SJCRH30 (cell line): ENCODE measurements at regions not wholly inside any gene's neighbourhood (a gene's known extent, or its start where the extent isn't known, plus 50 kb on each side); places are given as distances from the start of the nearest gene placed in this dataset.
"Not testable (repeated sequence)": the region's sequence is repeated elsewhere in the genome, so short reads cannot be mapped to it uniquely, and the experiment has no call there.

ENCODE experiments used
- DNase-seq, 2 experiments: peaks; one replicate each; pipeline ENCODE4 v3.0.0-alpha.2; 2015 to 2020
- H3K27ac ChIP-seq: fragments of 250-450 bp; sonication (Bioruptor Pico); 2 replicates; pipeline ENCODE4 v1.5.1; 2020; ENCODE audit warnings: mild to moderate bottlenecking, moderate library complexity
- H3K27me3 ChIP-seq: fragments of 250-450 bp; sonication (Bioruptor Pico); 2 replicates; pipeline ENCODE4 v1.5.1; 2020; ENCODE audit warnings: mild to moderate bottlenecking, moderate library complexity
- H3K36me3 ChIP-seq: fragments of 250-450 bp; sonication (Bioruptor Pico); 2 replicates; pipeline ENCODE4 v1.5.1; 2020; ENCODE audit warnings: mild to moderate bottlenecking, moderate library complexity
- H3K4me1 ChIP-seq: fragments of 250-450 bp; sonication (Bioruptor Pico); 2 replicates; pipeline ENCODE4 v1.5.1; 2020; ENCODE audit warnings: mild to moderate bottlenecking, moderate library complexity
- H3K4me3 ChIP-seq: fragments of 250-450 bp; sonication (Bioruptor Pico); 2 replicates; pipeline ENCODE4 v1.5.1; 2020; ENCODE audit warnings: mild to moderate bottlenecking, moderate library complexity
- H3K9me3 ChIP-seq: fragments of 250-450 bp; sonication (Bioruptor Pico); replicated peaks from 2 replicates; pipeline ENCODE4 v1.5.1; 2020; ENCODE audit warnings: mild to moderate bottlenecking, moderate library complexity

- no peak overlapping the region for H3K27ac ChIP-seq
- peak in 1 of 2 experiments; percentile 18 for DNase-seq
- no peaks in the 10 kb centered on the region for H3K4me1 ChIP-seq
- no peaks in the 10 kb centered on the region for H3K27me3 ChIP-seq
- H3K36me3 ChIP-seq, result no peaks in the 10 kb centered on the region
- H3K9me3 ChIP-seq, result no peaks in the 10 kb centered on the region
- no peak overlapping the region for H3K4me3 ChIP-seq
These were observed 618.3 kb downstream of the NR2F1-AS1 start for GRCh38 chr5:92962752-92963151.

- Histone ChIP-seq H3K4me3 (no peak overlapping the region), H3K27me3 (no peaks in the 10 kb centered on the region), H3K9me3 (no peaks in the 10 kb centered on the region), H3K27ac (no peak overlapping the region), H3K36me3 (no peaks in the 10 kb centered on the region), H3K4me1 (no peaks in the 10 kb centered on the region)
- no peak for DNase-seq
These were observed 624.1 kb downstream of the NR2F1-AS1 start for GRCh38 chr5:92956886-92957285.

- Histone ChIP-seq H3K27ac (no peak overlapping the region), H3K9me3 (no peaks in the 10 kb centered on the region), H3K36me3 (no peaks in the 10 kb centered on the region), H3K4me1 (no peaks in the 10 kb centered on the region), H3K27me3 (no peaks in the 10 kb centered on the region), H3K4me3 (no peak overlapping the region)
- no peak for DNase-seq
These were observed 628.8 kb downstream of the NR2F1-AS1 start for GRCh38 chr5:92952243-92952642.

GRCh38 chr5:92951746-92952145 is 629.3 kb downstream of the NR2F1-AS1 start:
- no peaks in the 10 kb centered on the region for H3K27me3 ChIP-seq
- H3K27ac ChIP-seq, result no peak overlapping the region
- no peak overlapping the region for H3K4me3 ChIP-seq
- no peaks in the 10 kb centered on the region for H3K36me3 ChIP-seq
- no peaks in the 10 kb centered on the region for H3K9me3 ChIP-seq
- no peaks in the 10 kb centered on the region for H3K4me1 ChIP-seq
- no peak for DNase-seq

GRCh38 chr5:92946546-92946945 is 634.5 kb downstream of the NR2F1-AS1 start:
- Histone ChIP-seq H3K36me3 (no peaks in the 10 kb centered on the region), H3K4me3 (no peak overlapping the region), H3K27me3 (no peaks in the 10 kb centered on the region), H3K9me3 (no peaks in the 10 kb centered on the region), H3K27ac (no peak overlapping the region), H3K4me1 (0 out of 2 replicates have a peak, but pooled peaks cover 4% of the 10 kb centered on the region)
- DNase-seq, result no peak

GRCh38 chr5:92945605-92946097 is 635.4 kb downstream of the NR2F1-AS1 start:
- H3K9me3 ChIP-seq, result no peaks in the 10 kb centered on the region

GRCh38 chr5:92944903-92945604 is 636.0 kb downstream of the NR2F1-AS1 start:
- Histone ChIP-seq H3K4me3 (no peak overlapping the region), H3K4me1 (peaks cover 4% of the 10 kb centered on the region; the same call in 1 of the 2 replicates), H3K27ac (no peak overlapping the region; the same call in 1 of the 2 replicates), H3K27me3 (no peaks in the 10 kb centered on the region), H3K9me3 (no peaks in the 10 kb centered on the region), H3K36me3 (no peaks in the 10 kb centered on the region)
- no peak for DNase-seq

More at GRCh38 chr5:92945605-92946097, 635.4 kb downstream of the NR2F1-AS1 start:
- Histone ChIP-seq H3K27ac (no peak overlapping the region; the same call in 1 of the 2 replicates), H3K4me1 (0 out of 2 replicates have a peak, but pooled peaks cover 4% of the 10 kb centered on the region), H3K36me3 (no peaks in the 10 kb centered on the region), H3K27me3 (no peaks in the 10 kb centered on the region), H3K4me3 (no peak overlapping the region)
- DNase-seq, result no peak

DNA sequence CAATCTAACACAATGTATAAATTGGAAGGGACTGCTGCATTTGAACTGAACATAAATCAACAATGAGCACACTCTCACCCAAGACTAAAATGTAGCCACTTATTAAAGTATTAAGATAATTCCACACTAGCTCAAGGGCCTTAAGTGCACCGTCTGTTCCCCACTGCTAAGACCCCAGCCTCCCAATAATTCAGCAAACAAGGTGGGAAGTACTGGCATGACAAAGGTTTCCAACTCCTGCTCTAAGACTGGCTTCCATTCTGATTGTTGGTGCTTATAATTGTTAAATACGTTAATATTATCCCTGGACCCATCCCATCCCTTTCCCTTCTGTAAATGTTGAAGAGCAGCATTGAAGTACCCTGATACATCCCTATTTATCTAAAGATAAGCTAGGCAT is 636.7 kb downstream of the NR2F1-AS1 start:
- no peaks in the 10 kb centered on the region for H3K27me3 ChIP-seq

GRCh38 chr5:92942762-92943161 is 638.3 kb downstream of the NR2F1-AS1 start:
- Histone ChIP-seq H3K27me3 (no peaks in the 10 kb centered on the region), H3K36me3 (no peaks in the 10 kb centered on the region), H3K4me3 (no peak overlapping the region), H3K4me1 (peaks cover 9% of the 10 kb centered on the region; the same call in 1 of the 2 replicates), H3K27ac (no peak overlapping the region), H3K9me3 (no peaks in the 10 kb centered on the region)
- no peak for DNase-seq

More for the DNA sequence above, 636.7 kb downstream of the NR2F1-AS1 start:
- Histone ChIP-seq H3K4me3 (no peak overlapping the region), H3K36me3 (no peaks in the 10 kb centered on the region), H3K27ac (no peak overlapping the region), H3K9me3 (no peaks in the 10 kb centered on the region), H3K4me1 (peaks cover 9% of the 10 kb centered on the region; the same call in 1 of the 2 replicates)
- no peak for DNase-seq

DNA sequence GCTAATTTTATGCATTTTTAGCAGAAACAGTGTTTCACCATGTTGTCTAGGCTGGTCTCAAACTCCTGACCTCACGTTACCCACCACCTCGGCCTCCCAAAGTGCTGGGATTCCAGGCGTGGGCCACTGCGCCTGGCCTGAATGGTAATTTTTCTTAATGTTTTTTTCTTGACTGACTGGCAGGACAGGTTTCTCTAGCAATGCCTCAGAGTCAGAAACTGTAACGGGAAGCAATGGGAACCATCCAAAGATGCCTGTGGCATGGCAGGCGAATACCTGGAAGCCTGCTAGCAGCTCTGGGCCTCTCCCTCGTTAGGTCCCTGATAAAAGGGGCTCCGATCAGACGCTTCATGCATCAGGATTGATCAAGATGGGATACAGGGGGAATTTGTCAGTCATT is 639.2 kb downstream of the NR2F1-AS1 start:
- no peak overlapping the region for H3K4me3 ChIP-seq
- H3K36me3 ChIP-seq, result no peaks in the 10 kb centered on the region
- H3K4me1 ChIP-seq, result peaks cover 9% of the 10 kb centered on the region; the same call in 1 of the 2 replicates
- no peaks in the 10 kb centered on the region for H3K27me3 ChIP-seq
- no peak for DNase-seq
- no peak overlapping the region for H3K27ac ChIP-seq
- H3K9me3 ChIP-seq, result no peaks in the 10 kb centered on the region

GRCh38 chr5:92939428-92939827 is 641.6 kb downstream of the NR2F1-AS1 start:
- no peaks in the 10 kb centered on the region for H3K36me3 ChIP-seq
- H3K4me3 ChIP-seq, result no peak overlapping the region
- peak in 1 of 2 experiments; percentile 19 for DNase-seq
- H3K9me3 ChIP-seq, result no peaks in the 10 kb centered on the region
- H3K4me1 ChIP-seq, result peaks cover 9% of the 10 kb centered on the region; the same call in 1 of the 2 replicates
- no peaks in the 10 kb centered on the region for H3K27me3 ChIP-seq
- no peak overlapping the region for H3K27ac ChIP-seq

DNA sequence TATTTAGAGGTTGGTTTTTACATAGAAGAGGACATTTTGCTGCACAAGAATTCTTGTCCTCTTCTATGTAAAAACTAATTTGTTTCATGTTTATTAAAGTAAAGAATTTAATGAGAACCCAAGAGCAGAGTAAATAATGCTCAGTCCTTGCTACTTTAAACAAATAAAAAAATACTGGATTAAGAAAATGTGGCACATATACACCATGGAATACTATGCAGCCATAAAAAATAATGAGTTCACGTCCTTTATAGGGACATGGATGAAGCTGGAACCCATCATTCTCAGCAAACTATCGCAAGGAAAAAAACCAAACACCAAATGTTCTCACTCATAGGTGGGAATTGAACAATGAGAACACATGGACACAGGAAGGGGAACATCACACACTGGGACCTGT is 643.6 kb downstream of the NR2F1-AS1 start:
- H3K27ac ChIP-seq, DNase-seq, H3K4me3 ChIP-seq: not testable (repeated sequence)

DNA sequence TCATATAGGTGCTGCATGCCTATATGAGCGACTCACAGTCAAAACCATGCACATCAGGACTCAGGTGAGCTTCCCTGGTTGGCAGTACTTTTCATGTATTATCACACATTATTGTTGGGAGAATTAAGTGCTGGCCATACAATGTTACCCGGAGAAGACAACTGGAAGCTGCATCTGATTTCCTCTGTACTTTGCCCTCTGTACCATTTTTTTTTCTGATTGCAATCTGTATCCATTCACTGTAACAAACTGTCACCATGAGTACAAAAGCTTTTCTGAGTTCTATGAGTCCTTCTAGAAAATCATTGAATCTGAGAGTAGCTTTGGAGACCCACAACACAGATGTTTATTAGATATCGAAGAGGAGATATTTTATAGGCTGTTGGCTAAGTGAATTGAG is 651.0 kb downstream of the NR2F1-AS1 start:
- H3K27me3 ChIP-seq, result no peaks in the 10 kb centered on the region
- H3K4me1 ChIP-seq, result peaks cover 30% of the 10 kb centered on the region
- H3K36me3 ChIP-seq, result no peaks in the 10 kb centered on the region
- no peak for DNase-seq
- H3K9me3 ChIP-seq, result no peaks in the 10 kb centered on the region; the same call in 1 of the 2 replicates
- no peak overlapping the region for H3K27ac ChIP-seq
- H3K4me3 ChIP-seq, result no peak overlapping the region

More for the DNA sequence above, 643.6 kb downstream of the NR2F1-AS1 start:
- not testable (repeated sequence) for H3K27me3 ChIP-seq, H3K9me3 ChIP-seq, H3K36me3 ChIP-seq, H3K4me1 ChIP-seq

DNA sequence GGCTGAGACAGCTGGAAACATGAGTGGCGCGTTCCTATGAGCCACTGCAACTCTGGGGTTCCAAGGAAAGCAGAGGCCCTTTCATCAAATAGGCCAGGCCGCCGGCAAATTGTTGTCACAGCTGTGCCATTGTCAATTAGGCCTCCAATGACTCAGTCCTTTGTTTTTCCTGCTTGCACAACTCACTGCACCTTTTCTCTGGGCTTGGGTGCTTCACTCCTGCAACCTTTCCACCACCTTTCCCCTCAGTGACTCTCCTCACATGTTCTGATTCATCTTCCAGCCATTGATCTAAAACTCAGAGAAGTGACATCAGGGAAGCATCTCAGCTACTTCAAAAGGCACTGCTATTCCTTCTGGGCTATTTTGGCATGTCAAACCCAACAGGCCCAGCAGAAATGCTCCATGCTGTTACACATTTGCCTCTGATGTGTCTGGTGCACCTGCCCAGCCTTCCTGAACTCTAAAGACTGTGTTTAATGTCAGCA is 653.7 kb downstream of the NR2F1-AS1 start:
- DNase-seq, result peak; percentile 87 to 94
- no peaks in the 10 kb centered on the region; the same call in 1 of the 2 replicates for H3K9me3 ChIP-seq
- H3K27me3 ChIP-seq, result no peaks in the 10 kb centered on the region
- H3K27ac ChIP-seq, result peak overlapping the region; percentile 42
- H3K36me3 ChIP-seq, result no peaks in the 10 kb centered on the region
- peaks cover 41% of the 10 kb centered on the region for H3K4me1 ChIP-seq
- no peak overlapping the region for H3K4me3 ChIP-seq

DNA sequence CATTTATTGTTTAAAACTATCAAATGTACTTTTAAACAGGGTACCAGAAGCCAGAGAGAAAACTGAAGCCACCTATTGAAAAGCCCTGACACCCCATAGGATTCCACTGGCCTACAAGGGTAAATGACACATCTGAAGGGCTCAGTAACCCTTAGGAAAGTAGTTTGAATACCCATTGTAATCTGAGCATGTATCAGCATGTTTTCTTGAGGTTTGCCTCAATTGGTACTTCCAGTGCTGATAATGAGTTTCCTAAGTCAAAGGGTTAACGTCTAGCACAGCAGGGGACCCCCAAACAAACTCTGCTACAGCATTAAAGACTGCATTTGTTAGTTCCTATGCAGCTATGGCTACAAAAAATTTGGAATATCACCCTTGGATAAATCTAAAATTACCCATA is 657.1 kb downstream of the NR2F1-AS1 start:
- Histone ChIP-seq H3K27me3 (no peaks in the 10 kb centered on the region), H3K27ac (no peak overlapping the region), H3K4me1 (peaks cover 41% of the 10 kb centered on the region), H3K4me3 (no peak overlapping the region), H3K36me3 (no peaks in the 10 kb centered on the region), H3K9me3 (no peaks in the 10 kb centered on the region)
- DNase-seq, result no peak
